TTC549 (cell line): ENCODE measurements at regions not wholly inside any gene's neighbourhood (a gene's known extent, or its start where the extent isn't known, plus 50 kb on each side); places are given as distances from the start of the nearest gene placed in this dataset.

Source experiments
- FAIRE-seq: peaks from 2 replicates; lab custom pipeline; 2012; peaks lifted over from hg19 to GRCh38; lab: Jason Lieb, UNC

DNA sequence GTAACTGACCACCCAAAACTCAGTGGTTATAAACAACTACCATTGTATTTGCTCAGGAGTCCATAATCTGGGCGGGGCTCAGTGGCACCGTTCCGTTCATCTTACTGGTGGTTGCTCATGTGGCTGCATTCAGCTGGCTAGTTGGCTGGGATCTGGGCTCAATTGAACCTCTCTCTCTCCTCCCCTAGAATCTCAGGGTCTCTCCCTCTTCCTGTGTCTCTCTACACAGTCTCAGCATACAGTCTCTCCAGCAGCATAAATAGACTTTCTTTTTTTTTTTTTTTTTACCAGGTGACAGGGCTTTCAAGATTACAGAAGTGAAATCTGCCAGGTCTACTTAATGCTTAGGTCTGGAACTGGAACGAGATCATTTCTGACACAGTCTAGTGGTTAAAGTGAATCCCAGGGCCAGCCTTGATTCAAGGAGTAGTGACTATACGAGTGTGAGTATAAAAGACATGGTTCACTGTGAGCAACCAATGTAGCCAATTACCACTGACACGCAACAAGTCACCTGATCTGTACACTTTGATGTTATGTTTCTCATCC, 193.7 kb upstream of the ESRRG start:
- FAIRE-seq: no peak

DNA sequence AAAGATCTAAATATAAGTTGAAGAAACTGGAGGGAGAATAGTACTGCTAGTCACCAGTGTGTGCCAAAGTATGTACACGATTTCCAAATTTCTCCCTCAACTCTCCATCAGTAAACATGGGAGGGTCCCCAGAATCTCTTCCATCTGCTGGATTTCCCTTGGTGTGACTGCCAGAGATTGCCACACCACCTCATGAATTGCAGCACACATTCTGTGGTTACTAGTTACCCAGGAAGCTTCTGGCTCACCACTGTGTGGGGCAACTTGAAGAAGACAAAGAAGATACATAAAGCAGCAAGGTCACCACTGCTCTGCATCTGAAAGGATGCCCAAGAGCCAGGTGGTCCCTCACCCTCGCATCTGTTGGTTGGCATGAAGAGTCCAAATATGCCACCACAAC, 191.7 kb upstream of the ESRRG start:
- no peak for FAIRE-seq

DNA sequence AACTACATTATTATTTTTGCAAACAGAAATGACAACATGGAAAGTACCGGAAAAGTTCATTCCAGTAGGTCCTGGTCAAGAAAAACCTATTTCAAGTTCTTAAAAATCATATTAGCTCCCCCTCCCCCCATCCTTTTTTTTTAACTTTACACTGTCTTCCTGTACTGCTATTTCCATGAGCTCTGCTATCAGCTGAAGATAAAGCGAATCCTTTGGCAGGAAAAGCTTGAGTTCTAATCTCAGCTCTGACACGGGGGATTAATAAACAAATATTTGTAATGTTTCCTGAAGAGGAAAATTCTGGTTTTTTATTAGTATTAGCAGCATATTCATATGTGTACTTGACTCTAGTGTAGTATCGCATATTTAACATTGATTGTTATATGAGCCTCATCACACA, 190.7 kb upstream of the ESRRG start:
- FAIRE-seq: no peak

DNA sequence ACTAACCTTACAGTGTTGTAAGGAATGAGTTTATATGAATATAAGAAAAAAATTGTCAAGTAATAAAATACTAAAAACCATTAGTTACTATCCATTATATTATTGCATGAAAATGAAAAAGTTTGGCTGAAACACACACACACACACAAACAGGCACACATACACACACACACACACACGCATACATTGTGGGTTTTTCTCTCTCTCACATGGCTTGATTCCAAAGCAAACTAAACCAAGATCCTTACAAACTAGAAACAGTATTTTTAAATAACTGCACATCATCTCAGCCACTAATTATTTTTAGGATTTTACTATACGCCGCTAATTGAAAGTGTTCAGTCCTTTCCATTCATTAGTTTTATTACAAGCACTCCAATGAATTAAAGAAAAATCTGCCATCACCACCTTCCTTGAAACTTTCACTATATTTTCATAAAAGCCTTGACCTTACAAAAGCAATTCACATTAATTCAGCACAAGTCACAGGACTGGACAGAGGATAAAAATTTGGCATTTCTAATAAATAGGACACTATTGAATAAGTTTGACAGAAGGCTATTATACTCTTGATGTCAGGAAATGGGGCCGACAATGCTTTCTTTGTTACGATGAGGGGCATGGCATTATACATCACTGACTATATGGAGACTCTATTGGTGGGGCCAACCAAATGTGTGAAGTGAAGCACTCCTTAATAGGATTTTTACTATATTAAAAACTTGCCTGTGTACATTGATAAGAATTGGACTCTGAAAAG, 187.0 kb upstream of the ESRRG start:
- FAIRE-seq: no peak

DNA sequence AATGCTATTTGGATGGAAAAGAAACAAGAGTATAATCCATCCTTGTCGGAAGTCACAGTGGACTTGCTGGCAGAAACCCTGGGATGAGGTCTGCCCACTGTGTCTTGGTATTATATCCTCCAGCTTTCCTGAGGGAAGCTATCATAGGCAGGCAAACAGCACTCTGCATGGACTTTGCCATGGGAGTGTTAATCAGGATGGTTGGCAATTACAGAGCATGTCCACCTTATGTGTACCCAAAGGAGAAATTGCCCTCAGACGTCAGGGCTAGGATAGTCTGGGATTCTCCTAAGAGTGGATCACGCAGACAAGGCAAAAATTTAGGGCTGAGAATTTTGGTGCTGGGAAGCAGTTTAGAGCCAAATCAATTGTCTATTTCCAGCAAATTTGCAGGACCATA, 184.9 kb upstream of the ESRRG start:
- no peak for FAIRE-seq

DNA sequence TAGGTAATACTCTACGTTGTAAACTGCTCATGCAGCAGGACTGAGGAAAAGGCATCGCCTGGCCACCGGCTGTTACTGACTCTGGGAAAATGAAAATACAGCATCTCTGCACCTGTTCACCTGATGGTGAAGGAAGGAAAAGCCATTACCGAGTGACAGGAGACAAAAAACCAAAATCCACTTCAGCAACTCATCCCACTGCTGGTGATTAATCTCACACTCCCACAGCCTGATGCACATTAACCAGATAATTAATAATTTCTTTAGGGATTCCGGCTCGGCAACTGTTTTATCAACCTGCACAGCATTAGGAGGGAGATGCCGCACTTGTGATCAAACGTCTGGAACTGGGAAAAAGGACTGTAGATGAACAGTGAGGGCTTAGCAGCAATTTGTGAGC, 183.9 kb upstream of the ESRRG start:
- FAIRE-seq: no peak

DNA sequence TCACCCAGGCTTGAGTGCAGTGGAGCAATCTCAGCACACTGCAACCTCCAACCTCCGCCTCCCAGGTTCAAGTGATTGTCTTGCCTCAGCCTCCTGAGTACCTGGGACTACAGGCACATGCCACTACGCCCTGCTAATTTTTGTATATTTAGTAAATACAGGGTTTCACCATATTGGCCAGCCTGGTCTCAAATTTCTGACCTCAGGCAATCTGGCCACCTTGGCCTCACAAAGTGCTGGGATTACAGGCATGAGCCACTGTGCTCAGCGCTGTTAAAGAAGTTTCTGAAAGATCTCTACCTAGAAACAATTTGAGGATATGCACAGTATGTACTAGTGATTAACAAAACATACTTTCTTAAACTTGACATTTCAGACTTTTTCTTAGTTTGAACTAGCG, 182.6 kb upstream of the ESRRG start:
- FAIRE-seq: no peak

DNA sequence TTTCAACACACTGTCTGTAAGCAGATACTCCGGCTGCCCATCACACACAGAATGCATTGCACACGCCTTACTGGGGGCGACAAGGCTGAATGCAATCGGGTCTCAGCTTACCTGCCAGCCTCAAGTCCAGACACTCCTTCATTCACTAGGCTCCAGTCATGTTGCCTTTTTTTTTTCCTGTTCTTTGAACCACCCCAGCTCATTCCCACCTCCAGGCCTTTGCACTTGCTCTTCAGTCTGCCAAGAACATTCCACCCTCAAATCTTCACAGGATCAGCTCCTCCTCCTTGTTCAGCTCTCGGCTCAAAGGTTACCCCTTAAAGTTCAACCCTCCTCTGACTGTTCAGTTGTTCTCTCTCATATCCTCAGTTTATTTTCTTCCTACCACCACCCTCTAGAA, 181.9 kb upstream of the ESRRG start:
- no peak for FAIRE-seq

DNA sequence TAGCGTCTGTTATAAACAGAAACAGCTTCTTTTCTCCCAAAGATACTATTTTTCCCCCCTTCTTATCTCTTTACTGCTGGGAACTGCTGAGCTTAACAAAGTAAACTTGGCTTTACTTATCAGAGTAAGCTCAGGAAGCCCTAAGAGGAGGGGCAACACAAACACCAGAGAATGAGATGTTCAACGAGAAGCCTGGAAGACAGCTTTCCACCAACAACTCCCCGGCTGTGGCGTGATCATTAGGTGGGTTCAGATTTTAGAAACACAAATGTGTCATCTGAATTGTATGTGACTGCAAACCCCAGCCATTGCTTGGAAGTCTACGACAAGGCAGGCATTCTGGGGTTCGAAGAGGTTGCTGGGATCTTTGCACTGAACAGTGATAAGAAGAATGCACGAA, 181.2 kb upstream of the ESRRG start:
- no peak for FAIRE-seq

DNA sequence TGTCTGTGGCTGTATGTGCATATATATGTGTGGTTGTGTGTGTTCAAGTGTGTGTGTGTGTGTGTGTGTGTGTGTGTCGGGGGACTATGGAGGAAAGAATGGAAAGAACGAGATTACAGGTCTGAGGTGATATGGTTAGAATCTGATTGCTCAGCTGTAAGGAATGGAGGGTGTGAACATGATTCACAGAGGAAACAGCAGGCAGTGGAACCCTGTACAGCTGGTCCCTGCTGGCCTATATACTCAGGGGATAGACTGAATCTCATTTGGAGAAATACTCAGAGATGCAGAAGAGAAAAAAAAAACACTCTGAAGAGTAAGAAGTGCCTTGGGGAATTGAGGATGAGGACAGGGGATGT, 180.1 kb upstream of the ESRRG start:
- FAIRE-seq: no peak

DNA sequence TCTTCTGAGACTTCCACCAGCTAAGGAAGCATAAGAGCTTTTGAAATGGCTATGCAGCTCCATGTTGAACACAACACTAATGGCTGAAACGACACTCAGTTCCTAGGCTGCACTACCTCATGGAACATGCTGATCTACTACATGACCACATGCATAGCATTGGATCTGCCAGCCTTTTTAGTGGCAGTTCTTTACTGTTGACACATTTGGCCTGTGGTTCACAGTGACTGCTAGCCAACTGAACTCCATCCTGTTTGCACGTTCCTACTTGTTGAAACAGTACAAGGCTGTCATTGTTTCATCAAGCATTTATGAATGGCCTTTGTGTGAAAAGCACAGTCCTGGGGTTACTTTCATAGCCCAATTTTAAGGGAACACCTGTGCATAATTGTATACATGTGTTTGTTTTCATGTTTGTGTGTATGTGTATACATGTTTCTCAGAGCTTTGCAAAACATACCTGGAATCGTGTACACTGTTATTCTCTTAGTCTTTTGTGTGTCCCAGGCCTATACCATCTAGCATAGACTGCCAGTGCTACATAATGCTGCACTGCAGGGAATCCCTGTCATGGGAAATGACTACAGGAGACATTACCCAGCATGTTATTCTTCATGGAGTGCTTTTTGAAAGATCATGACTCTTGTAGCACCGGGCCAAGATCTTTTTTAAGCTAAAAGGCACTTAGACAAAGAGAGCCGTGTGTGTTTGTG, 179.6 kb upstream of the ESRRG start:
- FAIRE-seq: no peak

DNA sequence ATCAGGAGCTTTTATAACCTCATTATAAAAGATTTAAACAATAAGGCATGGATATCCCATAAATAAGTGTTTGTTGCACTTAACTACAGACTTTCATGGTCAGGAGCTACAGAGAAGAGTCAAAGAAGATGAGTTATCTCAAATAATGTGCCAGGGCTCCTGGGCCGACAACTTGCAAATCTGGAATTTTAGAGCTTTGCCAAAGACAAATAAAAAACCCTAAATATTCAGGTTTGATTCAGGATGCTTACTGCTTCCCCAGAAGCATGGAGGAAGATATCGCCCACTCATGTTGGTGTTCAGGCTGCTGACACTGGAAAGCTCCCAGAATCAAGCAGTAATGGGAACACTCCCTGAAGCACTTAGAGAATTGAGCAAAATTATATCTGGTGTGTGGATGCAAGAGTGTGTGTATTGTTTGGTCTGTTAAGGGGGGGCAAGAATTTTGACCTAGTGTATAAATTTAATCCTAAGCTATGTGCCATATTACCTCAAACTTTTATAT, 176.9 kb upstream of the ESRRG start:
- FAIRE-seq: no peak

DNA sequence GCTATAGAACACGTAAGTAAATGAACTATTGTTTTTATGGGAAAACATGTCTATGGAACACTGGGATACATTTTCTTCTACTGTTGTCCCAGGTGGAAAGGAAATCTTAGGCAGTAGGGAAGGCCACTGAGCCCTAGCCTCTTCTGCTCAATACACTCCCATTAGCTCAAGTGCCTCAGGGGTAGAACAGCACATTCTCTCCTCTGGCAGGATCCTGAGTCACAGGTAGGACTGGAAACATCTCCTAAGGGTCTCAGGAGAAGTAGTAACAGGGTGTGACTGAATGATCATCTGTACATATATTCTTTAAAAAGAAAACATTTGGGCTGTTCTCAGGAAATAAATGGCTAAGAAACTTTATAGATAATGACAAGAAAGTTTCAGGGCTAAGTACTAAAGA, 175.6 kb upstream of the ESRRG start:
- no peak for FAIRE-seq

DNA sequence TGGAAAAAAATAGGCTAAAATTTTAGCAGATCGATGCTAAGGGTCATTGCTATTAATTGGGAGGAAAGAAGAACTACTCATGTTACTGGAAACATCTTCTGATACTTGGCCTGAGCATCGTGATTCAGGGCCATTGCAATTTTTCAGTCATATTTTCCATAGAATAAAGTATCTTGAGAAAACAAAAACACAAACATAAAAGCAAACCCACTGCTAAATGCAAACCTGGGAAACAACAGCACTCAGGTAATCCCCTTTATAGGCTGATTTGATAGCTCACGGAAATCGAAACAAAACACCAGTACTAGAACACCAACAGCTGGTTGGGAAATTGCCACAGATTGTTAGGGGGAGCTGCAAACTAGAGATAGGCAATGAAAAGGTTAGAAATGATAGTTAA, 172.9 kb upstream of the ESRRG start:
- FAIRE-seq: no peak

DNA sequence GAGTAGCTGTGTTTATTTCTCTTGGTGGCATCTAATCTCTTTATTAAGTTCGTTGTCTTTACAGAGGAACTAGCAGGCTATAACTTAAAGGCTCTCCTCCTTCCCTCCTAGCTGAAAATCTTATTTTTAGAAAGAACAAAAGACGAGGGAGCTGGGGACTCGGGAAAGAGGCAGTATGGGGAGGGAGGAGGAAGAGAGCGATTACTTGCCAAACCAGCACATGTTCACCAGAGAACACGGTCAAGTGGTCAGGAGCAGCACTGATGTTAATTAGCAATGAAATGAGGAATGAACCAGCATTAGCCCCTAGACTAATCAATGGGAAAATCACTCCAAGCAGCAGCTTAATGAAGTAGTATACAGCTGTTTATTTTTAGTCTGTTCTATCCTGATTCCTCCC, 171.3 kb upstream of the ESRRG start:
- FAIRE-seq: no peak

DNA sequence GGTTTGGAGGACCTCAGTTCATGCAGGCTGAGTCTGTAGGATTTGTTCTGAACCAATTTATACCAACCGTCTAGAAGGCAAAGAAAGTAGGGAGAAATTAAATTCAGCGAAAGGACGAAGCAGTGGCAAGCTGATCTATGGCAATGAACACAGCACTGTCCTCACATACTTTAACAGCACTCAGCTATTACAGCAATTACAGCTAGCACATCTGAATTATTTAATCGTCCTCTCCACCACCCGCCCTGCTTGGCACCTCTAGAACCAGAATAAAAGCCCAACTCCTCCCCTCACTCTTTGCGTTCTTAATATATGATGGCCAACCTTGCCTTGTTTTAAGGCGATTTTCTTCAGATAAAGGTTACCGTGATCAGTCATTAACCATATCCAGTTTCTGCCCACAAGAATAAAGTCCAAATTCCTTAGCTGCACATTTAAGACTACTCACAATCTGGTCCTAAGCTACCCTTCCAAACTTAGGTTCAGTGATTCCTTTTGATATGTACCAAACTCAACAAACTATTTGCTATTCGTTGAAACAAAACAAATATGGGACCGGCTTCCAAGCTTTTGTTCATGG, 169.4 kb upstream of the ESRRG start:
- FAIRE-seq: no peak

DNA sequence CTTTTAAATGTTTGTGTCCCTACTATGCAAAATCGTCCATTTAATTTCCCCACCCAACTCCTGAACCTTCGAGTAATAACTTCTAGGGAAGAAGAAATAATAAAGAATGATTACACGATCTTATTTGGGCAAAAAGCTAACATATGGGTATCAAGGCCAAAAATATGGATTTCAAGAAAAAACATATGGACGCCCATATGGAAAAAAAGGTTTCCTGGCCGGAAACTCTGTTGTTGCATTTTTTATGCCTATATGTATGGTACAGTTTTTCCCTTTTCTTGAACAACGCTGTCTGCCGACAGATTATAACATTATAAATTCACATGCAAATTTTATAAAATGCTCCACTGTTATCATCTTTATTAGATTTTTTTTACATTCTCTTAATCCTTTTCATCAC, 167.6 kb upstream of the ESRRG start:
- no peak for FAIRE-seq

DNA sequence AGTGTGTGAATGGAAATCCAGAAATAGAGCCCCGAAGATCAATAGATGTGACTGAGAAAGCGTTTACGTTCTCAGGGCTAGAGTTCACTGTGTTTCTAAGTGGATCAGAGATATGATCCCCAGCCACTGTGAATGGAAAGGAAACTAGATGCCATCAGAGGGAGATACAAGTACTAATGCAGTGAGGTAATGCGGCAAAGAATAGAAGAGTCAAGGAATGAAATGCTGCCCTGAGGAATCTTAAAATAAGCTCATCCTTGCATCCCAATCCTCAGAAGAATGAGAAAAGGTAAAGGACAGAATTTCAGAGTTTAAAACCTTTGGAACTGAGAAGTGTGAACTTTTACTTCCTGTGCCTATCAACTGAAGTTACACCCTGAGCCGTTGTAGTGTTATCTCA, 165.5 kb upstream of the ESRRG start:
- no peak for FAIRE-seq

DNA sequence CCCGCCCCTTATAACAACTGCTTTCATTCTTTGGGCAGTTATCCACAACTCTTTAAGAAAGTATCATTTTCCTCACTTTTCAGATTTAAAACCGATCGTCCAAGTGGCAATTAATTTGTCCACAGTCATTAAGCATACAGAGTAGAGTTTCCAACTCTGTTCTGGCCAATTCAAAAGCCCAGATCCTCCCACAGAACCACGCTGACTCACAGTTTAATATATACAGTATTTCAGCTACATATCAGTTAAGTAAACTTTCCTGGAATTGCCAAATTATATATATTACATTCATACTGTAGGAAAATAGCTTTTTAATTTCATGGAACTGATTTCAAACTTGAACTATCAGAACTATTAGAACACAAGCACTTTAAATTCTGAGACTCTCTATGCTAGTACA, 163.8 kb upstream of the ESRRG start:
- FAIRE-seq: no peak

DNA sequence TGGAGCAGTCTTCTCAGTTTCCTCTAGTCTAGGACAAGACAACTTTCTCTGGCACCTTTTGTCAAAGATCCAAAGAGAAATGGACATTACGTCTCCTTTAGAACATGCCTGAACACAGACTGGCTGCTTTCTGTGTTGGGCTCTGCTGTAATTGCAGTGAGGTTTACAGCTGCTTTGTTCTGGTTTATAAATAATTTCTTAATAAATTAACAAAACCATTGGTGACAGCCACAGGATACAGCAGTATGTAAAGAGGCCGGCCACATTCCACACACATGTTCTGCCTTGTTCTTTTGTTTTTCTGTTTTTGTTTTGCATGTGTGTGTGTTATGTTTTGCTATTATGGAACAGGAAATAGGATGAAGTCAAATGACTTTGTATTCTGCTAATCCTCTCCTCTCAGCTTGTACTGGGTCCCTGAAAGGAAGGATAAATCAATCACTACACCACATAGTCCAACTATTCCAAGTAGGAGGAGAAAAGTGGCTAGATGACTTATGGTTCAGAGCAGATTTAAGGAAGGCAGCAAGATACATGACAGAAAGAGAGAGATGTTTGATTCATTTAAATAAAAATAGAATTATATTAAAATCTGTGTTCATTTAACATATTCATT, 161.5 kb upstream of the ESRRG start:
- peak; percentile 28 for FAIRE-seq

DNA sequence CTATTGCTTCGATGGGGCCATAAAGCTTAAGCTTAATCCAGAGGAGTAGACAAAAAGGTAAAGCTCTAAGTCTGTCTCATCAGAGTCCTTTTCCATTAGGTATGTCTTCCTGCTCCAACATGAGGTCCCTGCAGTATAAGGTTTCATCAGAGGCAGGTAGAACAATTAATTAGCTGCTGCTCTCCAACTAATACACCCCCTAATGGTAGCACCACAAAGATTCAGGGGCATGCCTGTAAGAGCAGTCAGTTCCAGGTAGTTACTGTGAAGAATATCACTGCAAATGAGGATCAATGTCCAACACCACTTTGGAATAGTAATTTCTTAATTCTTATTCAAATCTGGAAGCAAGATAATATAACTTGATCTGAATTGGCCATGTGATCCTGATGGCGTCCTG, 160.3 kb upstream of the ESRRG start:
- FAIRE-seq: no peak

DNA sequence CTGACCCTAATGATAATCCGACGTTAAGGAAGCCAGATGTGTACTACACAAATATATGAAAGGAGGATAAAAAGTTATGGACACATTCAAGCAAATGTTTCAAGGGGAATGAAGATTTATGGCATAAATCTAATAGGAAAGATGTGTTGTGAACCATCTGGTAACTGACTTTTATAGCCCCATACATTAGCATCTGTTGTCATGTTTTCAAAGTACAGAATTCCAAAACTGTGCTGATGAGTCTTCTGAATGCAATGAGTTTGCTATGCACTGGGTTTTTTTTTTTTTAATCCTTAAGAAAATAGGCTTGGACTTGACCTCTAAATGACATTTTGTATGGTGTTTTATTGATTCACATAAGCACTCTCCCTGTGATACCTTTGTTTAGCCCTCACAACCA, 158.5 kb upstream of the ESRRG start:
- FAIRE-seq: no peak

DNA sequence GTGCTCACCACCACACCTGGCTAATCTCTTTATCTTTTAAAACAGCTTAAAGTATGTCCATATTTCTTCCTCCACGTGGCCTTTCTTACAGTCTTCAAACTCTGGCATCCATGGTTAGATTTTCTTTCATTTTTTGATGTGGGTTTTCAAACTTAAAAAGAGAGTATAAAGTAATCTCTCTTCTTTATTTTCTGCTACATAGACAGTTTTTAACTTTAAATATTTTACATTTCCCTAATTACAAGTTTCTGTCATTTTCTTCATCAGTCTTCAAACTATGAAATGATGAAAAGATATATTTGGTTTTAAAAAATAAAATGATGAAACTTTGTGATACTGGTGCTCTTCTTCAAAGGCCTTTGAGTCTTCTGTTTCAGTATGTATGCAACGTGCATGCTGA, 143.5 kb upstream of the ESRRG start:
- FAIRE-seq: no peak
